ENCODE measurements at regions not wholly inside any gene's neighbourhood (a gene's known extent, or its start where the extent isn't known, plus 50 kb on each side); places are given as distances from the start of the nearest gene placed in this dataset.

- Histone ChIP-seq H3K9ac (ENCODE audit: low read length) (no peak overlapping the region), H4K20me1 (ENCODE audit: insufficient read depth) (no peaks in the 10 kb centered on the region), H3K36me3 (ENCODE audit: control insufficient read depth in 1 of 2, insufficient read depth in 2 of 2, low read length in 2 of 2) (no peaks in the 10 kb centered on the region), H3K4me1 (ENCODE audit: control insufficient read depth in 1 of 2, insufficient read depth in 2 of 2, low read length in 2 of 2) (no peaks in the 10 kb centered on the region), H3K4me2 (ENCODE audit: low read length) (no peak overlapping the region), H3K4me3 (replicated peaks in 1 of 2; ENCODE audit: low read depth in 1 of 2, low read length in 2 of 2) (no peak overlapping the region), H3K79me2 (ENCODE audit: insufficient read depth, low read length) (no peaks in the 10 kb centered on the region), H3K27me3 (ENCODE audit: insufficient read depth, low read length) (no peaks in the 10 kb centered on the region), H3K27ac (ENCODE audit: low read depth, low read length) (no peak overlapping the region), H3K9me3 (ENCODE audit: control insufficient read depth in 1 of 2, insufficient read depth in 1 of 2, low read depth in 1 of 2, low read length in 2 of 2) (no peaks in the 10 kb centered on the region), H2AFZ (ENCODE audit: low read depth, low read length, poor library complexity, severe bottlenecking) (no peak overlapping the region), H3K9me2 (ENCODE audit: insufficient read depth) (no peaks in the 10 kb centered on the region)
- POLR2A ChIA-PET = no interaction called here
- no peak for DNase-seq (ENCODE audit: low read depth, low spot score)
- no peak for ATAC-seq
- TF ChIP-seq ZBTB33 (IDR thresholded peaks at IDR 0.05; ENCODE audit: extremely low read depth, insufficient replicate concordance, low read length) = no peak
- TF ChIP-seq EZH2 (IDR thresholded peaks at IDR 0.05) = no peak
- no peak for TF ChIP-seq CEBPB (IDR thresholded peaks at IDR 0.05; ENCODE audit: low read depth)
- TF ChIP-seq CBX3 (IDR thresholded peaks at IDR 0.05; ENCODE audit: low read depth) = no peak
- TF ChIP-seq CTCF (IDR thresholded peaks at IDR 0.05 in 2 of 3, conservative IDR thresholded peaks at IDR 0.05 in 1 of 3; ENCODE audit: borderline replicate concordance in 1 of 3, insufficient read depth in 1 of 3, low read depth in 2 of 3, low read length in 2 of 3) = no peak
- no peak for TF ChIP-seq JUND (IDR thresholded peaks at IDR 0.05)
- no peak for TF ChIP-seq MAX (IDR thresholded peaks at IDR 0.05)
- TF ChIP-seq ZNF274 (IDR thresholded peaks at IDR 0.05; ENCODE audit: low read depth, low read length) = no peak
- no peak for TF ChIP-seq ATF3 (IDR thresholded peaks at IDR 0.05)
- no peak for TF ChIP-seq POLR2A (IDR thresholded peaks at IDR 0.05; ENCODE audit: borderline replicate concordance, extremely low read depth, insufficient read depth, insufficient read length)
- no peak for TF ChIP-seq ELF1 (IDR thresholded peaks at IDR 0.05; ENCODE audit: borderline replicate concordance, low read depth)
- TF ChIP-seq SP1 (IDR thresholded peaks at IDR 0.05; ENCODE audit: low read depth) = no peak
- no peak for TF ChIP-seq EZH2phosphoT487 (IDR thresholded peaks at IDR 0.05; ENCODE audit: borderline replicate concordance)
- TF ChIP-seq FOSL1 (IDR thresholded peaks at IDR 0.05; ENCODE audit: low read depth) = no peak
- no peak for TF ChIP-seq TCF7L2 (IDR thresholded peaks at IDR 0.05; ENCODE audit: borderline replicate concordance, extremely low read depth, insufficient read depth, insufficient read length)
- no peak for TF ChIP-seq POLR2AphosphoS5 (IDR thresholded peaks at IDR 0.05; ENCODE audit: low read depth, low read length)
- no peak for TF ChIP-seq SIN3A (IDR thresholded peaks at IDR 0.05; ENCODE audit: low read depth)
- no peak for TF ChIP-seq SRF (IDR thresholded peaks at IDR 0.05; ENCODE audit: low read depth)
- CTCF ChIA-PET = no interaction called here
- RAD21 ChIA-PET (ENCODE audit: low non-redundant PET in 1 of 2, low total read pairs in 2 of 2, uncharacterized antibody in 2 of 2, unreplicated experiment in 2 of 2) = no interaction called here
- intact Hi-C loops (cut with micrococcal nuclease) = no loop called here
- no TSS peak for BruUV-seq (replicated peaks)
Observed at GRCh38 chr13:44664308-44664707, 88.2 kb upstream of the TSC22D1 start.

Data from HCT116 (cell line).